ENCODE measurements at regions not wholly inside any gene's neighbourhood (a gene's known extent, or its start where the extent isn't known, plus 50 kb on each side); places are given as distances from the start of the nearest gene placed in this dataset.

DNA sequence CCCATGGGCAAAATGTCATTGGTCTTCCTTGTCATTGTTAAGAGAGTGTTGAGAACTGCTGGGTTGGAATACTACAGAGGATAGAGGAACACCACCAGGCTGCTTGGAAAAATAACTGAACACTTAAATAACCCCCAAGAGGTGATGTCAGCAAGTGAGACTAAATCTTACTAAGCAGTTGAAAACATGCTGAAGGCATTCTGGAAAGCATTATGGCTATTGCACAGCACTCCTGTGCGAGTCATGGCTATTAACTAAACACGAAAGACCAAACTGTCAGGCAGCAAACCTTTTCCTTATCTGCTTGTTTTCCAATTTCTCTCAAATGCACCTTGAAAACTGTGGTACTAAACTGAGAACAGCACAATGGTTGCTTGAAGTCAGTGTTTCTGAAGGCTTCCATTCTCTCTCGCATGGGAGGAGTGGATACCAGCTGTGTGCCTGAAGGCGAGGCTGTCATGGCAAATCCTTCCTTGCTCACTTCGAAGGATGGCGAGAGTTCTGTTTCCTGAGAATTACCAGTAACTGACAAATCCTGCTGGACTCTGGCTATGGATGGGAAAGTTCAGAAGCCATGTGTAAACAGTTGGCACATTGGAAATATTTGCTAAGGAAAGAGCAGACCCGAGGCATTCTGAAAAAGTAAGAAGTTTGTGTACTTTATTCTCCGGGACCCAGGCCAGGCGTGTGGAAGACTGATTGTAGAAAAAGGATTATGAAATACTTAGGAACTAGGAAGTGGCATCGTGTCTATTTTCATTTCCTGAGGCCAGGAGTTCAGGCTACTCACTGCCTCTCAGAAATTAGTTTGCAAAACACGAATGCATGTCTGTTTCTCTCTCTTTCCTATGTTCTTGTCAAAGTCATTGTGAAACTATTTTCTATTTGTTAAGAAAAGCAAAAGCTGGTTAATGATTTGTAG is 182.1 kb downstream of the DMRT2 start:
- H3K27me3 ChIP-seq, result no peaks in the 10 kb centered on the region
- H3K27ac ChIP-seq, result no peak overlapping the region
- no peak overlapping the region for H3K4me3 ChIP-seq
- no peak overlapping the region for H3K9ac ChIP-seq (ENCODE audit: low read depth in 2 of 2, low read length in 2 of 2)
- no peaks in the 10 kb centered on the region for H3K36me3 ChIP-seq
- H3K4me1 ChIP-seq, result no peaks in the 10 kb centered on the region
- TF ChIP-seq, protein P1, sequence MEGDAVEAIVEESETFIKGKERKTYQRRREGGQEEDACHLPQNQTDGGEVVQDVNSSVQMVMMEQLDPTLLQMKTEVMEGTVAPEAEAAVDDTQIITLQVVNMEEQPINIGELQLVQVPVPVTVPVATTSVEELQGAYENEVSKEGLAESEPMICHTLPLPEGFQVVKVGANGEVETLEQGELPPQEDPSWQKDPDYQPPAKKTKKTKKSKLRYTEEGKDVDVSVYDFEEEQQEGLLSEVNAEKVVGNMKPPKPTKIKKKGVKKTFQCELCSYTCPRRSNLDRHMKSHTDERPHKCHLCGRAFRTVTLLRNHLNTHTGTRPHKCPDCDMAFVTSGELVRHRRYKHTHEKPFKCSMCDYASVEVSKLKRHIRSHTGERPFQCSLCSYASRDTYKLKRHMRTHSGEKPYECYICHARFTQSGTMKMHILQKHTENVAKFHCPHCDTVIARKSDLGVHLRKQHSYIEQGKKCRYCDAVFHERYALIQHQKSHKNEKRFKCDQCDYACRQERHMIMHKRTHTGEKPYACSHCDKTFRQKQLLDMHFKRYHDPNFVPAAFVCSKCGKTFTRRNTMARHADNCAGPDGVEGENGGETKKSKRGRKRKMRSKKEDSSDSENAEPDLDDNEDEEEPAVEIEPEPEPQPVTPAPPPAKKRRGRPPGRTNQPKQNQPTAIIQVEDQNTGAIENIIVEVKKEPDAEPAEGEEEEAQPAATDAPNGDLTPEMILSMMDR (IDR thresholded peaks at IDR 0.05), result no peak
- DNase-seq, result peak; percentile 68
- no peaks in the 10 kb centered on the region for H3K9me3 ChIP-seq
- intact Hi-C loops (cut with DNase I), result no loop called here

DNA sequence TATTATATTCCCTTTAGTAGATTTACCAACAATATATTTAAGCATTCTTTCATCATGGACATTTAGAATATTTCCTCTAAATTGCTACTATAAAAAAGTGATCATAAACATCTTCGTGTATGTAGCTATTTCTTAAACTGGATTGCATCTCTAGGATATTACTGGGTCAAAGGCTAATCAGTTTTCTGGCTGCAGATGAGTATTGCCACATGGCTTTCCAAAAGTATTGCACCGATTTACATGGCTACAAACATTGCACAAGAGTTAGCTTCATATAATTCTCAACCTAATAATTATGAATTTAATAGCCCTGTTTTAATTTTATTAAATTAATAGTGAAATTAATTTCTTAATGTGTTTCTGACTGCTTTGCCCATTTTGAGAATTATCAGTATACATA is 183.4 kb downstream of the DMRT2 start:
- intact Hi-C loops (cut with DNase I), result no loop called here
- Histone ChIP-seq H3K27ac (no peak overlapping the region), H3K9me3 (no peaks in the 10 kb centered on the region), H3K27me3 (no peaks in the 10 kb centered on the region), H3K9ac (ENCODE audit: low read depth in 2 of 2, low read length in 2 of 2) (no peak overlapping the region), H3K4me1 (no peaks in the 10 kb centered on the region), H3K4me3 (no peak overlapping the region), H3K36me3 (no peaks in the 10 kb centered on the region)
- TF ChIP-seq, protein P1 (IDR thresholded peaks at IDR 0.05), result no peak
- DNase-seq, result no peak

DNA sequence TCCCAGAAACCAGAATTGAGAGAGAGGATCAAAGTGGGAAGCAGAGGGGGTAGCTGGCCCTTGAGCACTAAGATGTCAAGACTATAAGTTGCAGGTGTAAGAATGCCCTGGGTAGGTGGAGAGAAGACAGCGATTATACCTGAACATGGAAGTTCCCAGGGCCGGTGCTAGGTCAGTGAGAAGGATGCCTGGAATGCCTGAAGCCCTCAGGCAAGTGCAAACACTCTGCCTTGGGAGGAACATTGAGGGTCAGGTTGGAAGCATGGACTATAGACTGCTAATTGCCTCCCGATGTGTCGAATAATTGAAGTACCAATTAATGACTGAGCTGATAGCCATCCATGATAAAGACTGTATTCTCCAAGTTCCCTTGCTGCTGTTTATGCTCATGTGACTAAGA is 185.5 kb downstream of the DMRT2 start:
- H3K36me3 ChIP-seq, result no peaks in the 10 kb centered on the region
- no peaks in the 10 kb centered on the region for H3K4me1 ChIP-seq
- H3K9ac ChIP-seq (ENCODE audit: low read depth in 2 of 2, low read length in 2 of 2), result no peak overlapping the region
- H3K9me3 ChIP-seq, result no peaks in the 10 kb centered on the region
- intact Hi-C loops (cut with DNase I), result no loop called here
- no peak for DNase-seq
- no peak overlapping the region for H3K4me3 ChIP-seq
- TF ChIP-seq, protein P1 (IDR thresholded peaks at IDR 0.05), result no peak
- no peaks in the 10 kb centered on the region for H3K27me3 ChIP-seq
- no peak overlapping the region for H3K27ac ChIP-seq

DNA sequence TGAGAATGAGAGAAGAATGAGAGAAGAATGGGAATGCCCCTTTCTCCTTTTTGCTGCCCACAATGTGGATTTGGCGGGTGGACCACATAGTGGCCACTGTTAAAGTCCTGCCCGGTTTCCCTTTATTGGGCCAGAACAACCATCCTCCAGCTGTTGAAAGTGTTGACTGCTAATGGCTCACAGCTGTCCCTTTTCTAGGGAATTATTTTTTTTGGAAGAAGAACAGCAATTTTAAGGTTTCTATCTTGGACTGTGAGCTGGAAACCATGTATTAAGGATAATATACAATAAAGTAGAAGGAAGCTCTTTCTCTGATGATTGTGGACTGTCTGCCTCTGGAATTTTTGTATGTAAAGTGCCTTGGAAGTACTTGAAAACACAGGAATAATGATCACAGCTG is 185.9 kb downstream of the DMRT2 start:
- Histone ChIP-seq H3K27me3 (no peaks in the 10 kb centered on the region), H3K4me3 (no peak overlapping the region), H3K4me1 (no peaks in the 10 kb centered on the region), H3K36me3 (no peaks in the 10 kb centered on the region), H3K27ac (no peak overlapping the region), H3K9me3 (no peaks in the 10 kb centered on the region), H3K9ac (ENCODE audit: low read depth in 2 of 2, low read length in 2 of 2) (no peak overlapping the region)
- intact Hi-C loops (cut with DNase I), result no loop called here
- no peak for DNase-seq
- TF ChIP-seq, protein P1 (IDR thresholded peaks at IDR 0.05), result no peak

DNA sequence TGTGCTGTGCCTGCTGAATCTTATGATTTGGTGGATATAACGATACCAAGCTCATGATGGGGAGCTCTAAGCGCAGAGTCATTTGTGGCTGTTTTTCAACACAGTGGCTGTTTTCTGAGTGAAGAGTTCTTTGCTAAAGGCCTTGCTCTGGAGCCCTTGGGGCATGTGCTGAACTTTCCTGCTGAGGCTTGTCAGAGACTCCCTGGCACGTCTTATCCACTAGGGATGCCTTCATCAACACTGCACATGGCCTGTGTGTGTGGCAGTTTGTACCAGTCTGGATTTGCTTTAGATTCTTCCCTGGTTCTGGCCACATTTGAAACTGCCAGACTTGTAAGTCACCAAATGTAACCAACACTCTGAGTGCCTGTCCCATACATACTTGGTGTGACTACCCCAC is 188.2 kb downstream of the DMRT2 start:
- Histone ChIP-seq H3K27me3 (no peaks in the 10 kb centered on the region), H3K9me3 (no peaks in the 10 kb centered on the region), H3K4me3 (no peak overlapping the region), H3K36me3 (no peaks in the 10 kb centered on the region), H3K27ac (no peak overlapping the region), H3K4me1 (no peaks in the 10 kb centered on the region), H3K9ac (ENCODE audit: low read depth in 2 of 2, low read length in 2 of 2) (no peak overlapping the region)
- DNase-seq, result no peak
- intact Hi-C loops (cut with DNase I), result no loop called here
- TF ChIP-seq, protein P1 (IDR thresholded peaks at IDR 0.05), result no peak

All from colonic mucosa (tissue), 4 donors.